AG04450 (cell line): ENCODE measurements at regions not wholly inside any gene's neighbourhood (a gene's known extent, or its start where the extent isn't known, plus 50 kb on each side); places are given as distances from the start of the nearest gene placed in this dataset.

Experiments
- CTCF ChIA-PET: fragments of 300-600, 350-600 bp; formaldehyde crosslinking; extraction: SDS; loops from one replicate; lab custom pipeline; 2022; ENCODE audit warnings: antibody characterized with exemption, inconsistent platforms; lab: Charles Lee
- POLR2A ChIA-PET: fragments of 350-600 bp; formaldehyde crosslinking; extraction: SDS; loops from one replicate; lab custom pipeline; 2021; ENCODE audit warnings: antibody characterized with exemption, inconsistent platforms; lab: Yijun Ruan, JAX
- DNase-seq: peaks from one replicate; pipeline ENCODE4 v3.0.0-alpha.2; 2011; ENCODE audit warnings: low read depth, low spot score
- H3K27ac ChIP-seq: one replicate; pipeline ENCODE4 v1.5.1; 2012; ENCODE audit warnings: low read depth, low read length, control low read depth
- H3K27me3 ChIP-seq: one replicate; pipeline ENCODE4 v1.6.0; 2012; ENCODE audit warnings: low read length; ENCODE audit not compliant: control insufficient read depth, insufficient read depth
- H3K4me3 ChIP-seq: 2 replicates; pipeline ENCODE4 v1.5.1; 2011; ENCODE audit warnings: mild to moderate bottlenecking, low read depth, low read length, control low read depth
- H3K9me3 ChIP-seq: 2 replicates; pipeline ENCODE4 v1.5.1; 2012; ENCODE audit warnings: low read length; ENCODE audit not compliant: control insufficient read depth, insufficient read depth
- CTCF ChIP-seq: IDR thresholded peaks from 2 replicates; pipeline ENCODE4 v1.5.1; 2011; ENCODE audit warnings: low read depth, low read length, control low read depth, inconsistent platforms

DNA sequence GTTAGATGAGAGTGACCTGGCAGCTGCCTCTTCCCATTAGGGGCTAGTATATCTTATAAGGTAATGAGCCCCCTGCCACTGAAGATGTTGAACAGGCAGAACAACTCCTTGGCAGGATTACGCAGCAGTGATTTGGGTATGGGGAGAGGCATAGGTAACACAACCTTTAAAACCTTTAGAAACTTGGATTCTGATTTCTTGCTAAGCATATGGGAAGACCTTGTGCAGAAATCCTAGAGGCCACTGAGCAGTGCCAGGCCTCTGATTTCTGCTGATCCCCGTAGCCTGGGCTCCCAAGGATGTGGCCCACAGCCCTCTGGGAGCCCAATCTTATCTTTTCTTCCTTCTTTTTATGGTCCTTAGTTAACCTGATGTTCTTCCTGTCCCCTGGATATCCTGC is 237.9 kb upstream of the ROPN1 start:
- Histone ChIP-seq H3K27me3 (peaks cover 20% of the 10 kb centered on the region), H3K4me3 (no peak overlapping the region), H3K27ac (no peak overlapping the region), H3K9me3 (no peaks in the 10 kb centered on the region)
- ChIA-PET CTCF (no interaction called here), POLR2A (no interaction called here)
- no peak for TF ChIP-seq CTCF
- DNase-seq: no peak

GRCh38 chr3:124230432-124230831 is 238.5 kb upstream of the ROPN1 start:
- no peak overlapping the region for H3K4me3 ChIP-seq
- CTCF ChIA-PET: no interaction called here
- no peak for TF ChIP-seq CTCF
- H3K27me3 ChIP-seq: peaks cover 20% of the 10 kb centered on the region
- DNase-seq: no peak
- H3K27ac ChIP-seq: no peak overlapping the region
- H3K9me3 ChIP-seq: no peaks in the 10 kb centered on the region
- POLR2A ChIA-PET: no interaction called here

DNA sequence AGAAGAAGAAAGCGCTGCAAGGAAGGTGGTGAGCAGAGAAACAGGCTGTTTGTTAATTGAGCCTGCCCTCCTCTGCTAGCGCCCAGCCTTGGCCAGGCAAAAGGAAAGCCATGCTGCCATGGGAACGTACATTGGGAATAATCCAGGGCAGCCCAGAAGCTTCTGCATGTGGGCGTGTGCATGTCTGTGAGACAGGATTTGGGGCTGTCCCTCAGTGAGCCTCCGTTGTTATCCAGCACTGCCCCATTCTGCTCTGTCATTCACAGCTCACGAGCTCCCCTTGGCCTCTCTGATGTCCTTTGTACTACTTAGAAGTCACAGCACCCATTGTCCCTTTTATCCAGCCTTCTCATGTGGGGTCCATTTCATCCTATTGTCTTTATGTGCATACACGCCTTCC is 239.1 kb upstream of the ROPN1 start:
- H3K27me3 ChIP-seq: peaks cover 20% of the 10 kb centered on the region
- no peak overlapping the region for H3K27ac ChIP-seq
- H3K9me3 ChIP-seq: no peaks in the 10 kb centered on the region
- ChIA-PET POLR2A (no interaction called here), CTCF (no interaction called here)
- no peak for DNase-seq
- TF ChIP-seq CTCF: no peak
- no peak overlapping the region for H3K4me3 ChIP-seq

DNA sequence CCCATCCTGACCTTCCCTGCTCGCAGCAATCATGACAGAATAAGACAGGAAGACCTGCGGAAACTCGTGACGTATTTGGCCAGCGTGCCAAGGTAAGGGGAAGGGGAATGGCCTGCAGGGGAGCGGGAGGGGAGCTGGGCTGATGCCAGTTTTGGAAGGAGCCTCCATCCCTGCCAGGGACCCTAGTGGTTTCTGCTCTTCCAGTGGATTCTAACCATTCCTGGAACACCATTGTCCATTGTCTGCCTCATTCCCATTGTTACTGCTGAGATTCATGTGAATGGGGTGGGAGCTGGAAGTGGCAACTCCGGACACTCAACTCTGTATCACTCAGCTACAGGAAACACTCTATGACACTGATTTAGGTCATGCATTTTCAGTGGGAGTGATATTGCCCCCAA is 242.9 kb upstream of the ROPN1 start:
- Histone ChIP-seq H3K9me3 (no peaks in the 10 kb centered on the region), H3K4me3 (no peak overlapping the region), H3K27me3 (peaks cover 18% of the 10 kb centered on the region), H3K27ac (no peak overlapping the region)
- ChIA-PET POLR2A (no interaction called here), CTCF (no interaction called here)
- no peak for DNase-seq
- TF ChIP-seq CTCF: no peak

DNA sequence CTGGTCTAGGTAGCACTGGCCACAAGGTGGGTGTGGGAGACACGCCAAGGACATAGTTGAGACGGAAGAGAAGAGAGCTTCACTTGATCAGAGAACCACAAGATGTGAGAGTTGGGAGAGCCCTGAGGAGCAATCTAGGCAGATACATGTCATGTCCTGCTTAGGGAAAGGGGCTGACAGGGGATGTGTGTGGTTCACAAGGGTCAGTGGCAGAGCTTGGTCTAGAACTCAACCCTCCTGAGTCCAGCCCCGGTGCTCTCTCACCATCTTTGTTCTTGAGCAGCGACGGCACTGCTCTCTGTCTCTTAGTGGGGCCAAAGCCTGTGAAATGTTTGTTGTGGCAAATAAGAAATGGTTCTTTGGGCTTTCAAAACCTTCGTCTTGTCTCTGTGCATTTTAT is 243.5 kb upstream of the ROPN1 start:
- CTCF ChIA-PET: no interaction called here
- Histone ChIP-seq H3K27me3 (peaks cover 18% of the 10 kb centered on the region), H3K4me3 (no peak overlapping the region), H3K9me3 (no peaks in the 10 kb centered on the region), H3K27ac (no peak overlapping the region)
- DNase-seq: no peak
- no peak for TF ChIP-seq CTCF
- POLR2A ChIA-PET: no interaction called here
